Neural crest cell (in vitro differentiated cells): ENCODE measurements at regions not wholly inside any gene's neighbourhood (a gene's known extent, or its start where the extent isn't known, plus 50 kb on each side); places are given as distances from the start of the nearest gene placed in this dataset.

Source experiments
- DNase-seq: peaks from one replicate; pipeline ENCODE4 v3.0.0; 2021; ENCODE audit warnings: low read depth, mixed read lengths, low spot score
- H3K27ac Mint-ChIP-seq: one replicate; pipeline ENCODE4 v1.8.0; 2021; ENCODE audit warnings: mild to moderate bottlenecking, mixed read lengths; ENCODE audit not compliant: unreplicated experiment
- H3K27me3 Mint-ChIP-seq: 2 replicates; pipeline ENCODE4 v1.8.0; 2021; ENCODE audit warnings: low read depth, mild to moderate bottlenecking, mixed read lengths
- H3K36me3 Mint-ChIP-seq: 2 replicates; pipeline ENCODE4 v1.8.0; 2021; ENCODE audit warnings: low read depth, mild to moderate bottlenecking, mixed read lengths
- H3K4me1 Mint-ChIP-seq: 2 replicates; pipeline ENCODE4 v1.8.0; 2021; ENCODE audit warnings: mixed read lengths
- H3K4me3 Mint-ChIP-seq: one replicate; pipeline ENCODE4 v1.8.0; 2021; ENCODE audit warnings: mild to moderate bottlenecking, mixed read lengths
- H3K9me3 Mint-ChIP-seq: 2 replicates; pipeline ENCODE4 v1.8.0; 2021; ENCODE audit warnings: mixed read lengths
- CTCF ChIP-seq: fragments of 200-600 bp; sonication (generic); conservative IDR thresholded peaks from 2 replicates; pipeline ENCODE4 v1.5.0; 2021; ENCODE audit warnings: antibody characterized with exemption, mild to moderate bottlenecking

- no peak for DNase-seq
- H3K36me3 Mint-ChIP-seq: no peaks in the 10 kb centered on the region
- H3K27me3 Mint-ChIP-seq: peaks cover 5% of the 10 kb centered on the region
- peaks cover 4% of the 10 kb centered on the region for H3K9me3 Mint-ChIP-seq
- H3K4me1 Mint-ChIP-seq: no peaks in the 10 kb centered on the region
- TF ChIP-seq CTCF: no peak
- no peak overlapping the region for H3K4me3 Mint-ChIP-seq
- H3K27ac Mint-ChIP-seq: no peak overlapping the region
Observed at GRCh38 chr1:113192980-113193379, 120.0 kb downstream of the LRIG2 start.

DNA sequence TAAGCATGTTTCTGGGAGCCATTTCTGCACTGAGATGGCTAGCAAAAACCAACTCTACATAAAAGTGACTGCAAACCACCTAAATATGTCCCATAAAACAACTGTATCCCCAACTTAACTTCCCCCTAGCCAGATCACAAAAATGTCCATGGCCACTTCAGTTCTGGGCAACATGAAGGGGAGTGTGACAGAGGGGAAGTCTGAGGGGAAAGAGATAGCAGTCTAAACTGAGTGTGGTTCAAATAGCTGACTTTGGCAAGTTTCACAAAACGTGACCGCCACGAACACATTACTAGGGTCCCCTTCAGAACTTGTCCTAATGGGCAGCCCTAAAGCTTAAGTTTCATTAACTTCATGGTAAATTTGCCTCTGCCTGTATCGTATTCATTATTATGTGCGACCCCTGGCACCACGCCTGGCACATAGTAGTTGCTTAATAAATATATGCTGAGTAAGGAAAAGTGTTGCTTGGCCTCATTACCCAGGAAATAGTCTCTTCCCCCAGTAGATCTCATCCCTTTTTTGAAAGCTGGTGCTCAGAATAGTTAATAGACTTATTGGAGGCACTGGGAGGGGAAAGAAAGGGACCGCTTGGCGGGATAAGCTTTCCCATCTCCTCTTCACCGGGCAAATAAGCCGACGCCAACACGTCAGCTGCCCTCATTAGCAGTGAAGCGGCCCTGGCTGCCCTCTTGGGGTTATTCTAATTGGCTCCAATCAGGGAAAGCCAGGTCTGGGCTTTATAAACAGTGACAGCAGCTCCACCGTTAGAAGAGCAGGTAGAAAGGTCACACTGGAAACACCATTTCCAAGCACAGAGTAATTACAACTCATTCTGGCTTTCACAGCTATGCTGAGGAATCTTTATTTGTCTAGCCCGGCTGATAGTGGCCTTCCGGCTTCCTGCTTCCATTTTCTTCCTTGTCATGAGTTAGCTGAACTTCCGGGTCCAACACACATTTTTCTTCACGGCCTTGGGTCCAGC lies 122.1 kb downstream of the LRIG2 start:
- Mint-ChIP-seq H3K4me3 (no peak overlapping the region), H3K27ac (no peak overlapping the region), H3K4me1 (no peaks in the 10 kb centered on the region), H3K9me3 (peaks cover 4% of the 10 kb centered on the region), H3K27me3 (no peaks in the 10 kb centered on the region), H3K36me3 (no peaks in the 10 kb centered on the region)
- no peak for DNase-seq
- TF ChIP-seq CTCF: no peak

DNA sequence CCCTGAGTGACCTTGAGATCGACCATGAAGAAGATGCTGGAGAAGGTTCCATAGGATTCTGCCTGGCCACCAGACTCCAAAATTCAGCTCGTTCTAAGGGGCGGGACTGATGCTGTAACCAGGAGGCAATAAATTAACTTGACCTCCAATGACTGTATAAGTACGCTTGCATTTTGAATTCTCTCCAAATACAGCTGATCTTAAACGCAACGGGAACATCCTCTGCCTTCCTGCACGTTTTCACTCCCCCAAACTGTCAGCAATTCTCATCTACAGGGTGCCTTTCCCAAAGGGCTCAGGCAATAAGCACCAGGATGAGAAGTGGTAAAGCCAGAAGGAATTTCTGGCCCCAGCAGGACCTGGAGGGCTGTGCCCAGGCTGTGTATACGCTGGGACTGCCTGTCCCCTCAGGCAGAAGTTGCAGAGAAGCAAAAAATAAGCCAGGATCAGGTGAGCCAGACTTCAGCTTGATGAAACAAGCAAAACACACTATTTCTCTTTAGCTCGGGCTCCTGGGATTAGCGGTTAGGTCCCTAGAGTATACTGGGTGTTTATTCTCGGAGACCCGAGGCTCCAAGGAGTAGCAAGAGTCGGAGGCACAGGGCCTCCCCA lies 124.8 kb downstream of the LRIG2 start:
- DNase-seq: no peak
- no peak overlapping the region for H3K4me3 Mint-ChIP-seq
- peaks cover 3% of the 10 kb centered on the region for H3K9me3 Mint-ChIP-seq
- H3K27me3 Mint-ChIP-seq: no peaks in the 10 kb centered on the region
- H3K27ac Mint-ChIP-seq: no peak overlapping the region
- no peaks in the 10 kb centered on the region for H3K36me3 Mint-ChIP-seq
- H3K4me1 Mint-ChIP-seq: peaks cover 4% of the 10 kb centered on the region
- no peak for TF ChIP-seq CTCF

DNA sequence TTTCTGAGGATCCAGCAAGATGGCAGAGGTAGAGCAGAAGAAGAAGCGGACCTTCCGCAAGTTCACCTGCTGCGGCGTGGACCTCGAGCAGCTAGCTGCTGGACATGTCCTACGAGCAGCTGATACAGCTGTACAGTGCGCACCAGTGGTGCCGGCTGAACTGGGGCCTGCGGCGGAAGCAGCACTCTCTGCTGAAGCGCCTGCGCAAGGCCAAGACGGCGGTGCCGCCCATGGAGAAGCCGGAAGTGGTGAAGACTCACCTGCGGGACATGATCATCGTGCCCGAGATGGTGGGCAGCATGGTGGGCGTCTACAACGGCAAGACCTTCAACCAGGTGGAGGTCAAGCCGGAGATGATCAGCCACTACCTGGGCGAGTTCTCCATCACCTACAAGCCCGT lies 125.8 kb downstream of the LRIG2 start:
- Mint-ChIP-seq H3K4me3 (no peak overlapping the region), H3K27me3 (no peaks in the 10 kb centered on the region), H3K36me3 (no peaks in the 10 kb centered on the region), H3K9me3 (no peaks in the 10 kb centered on the region), H3K4me1 (peaks cover 4% of the 10 kb centered on the region), H3K27ac (no peak overlapping the region)
- TF ChIP-seq CTCF: no peak
- no peak for DNase-seq

DNA sequence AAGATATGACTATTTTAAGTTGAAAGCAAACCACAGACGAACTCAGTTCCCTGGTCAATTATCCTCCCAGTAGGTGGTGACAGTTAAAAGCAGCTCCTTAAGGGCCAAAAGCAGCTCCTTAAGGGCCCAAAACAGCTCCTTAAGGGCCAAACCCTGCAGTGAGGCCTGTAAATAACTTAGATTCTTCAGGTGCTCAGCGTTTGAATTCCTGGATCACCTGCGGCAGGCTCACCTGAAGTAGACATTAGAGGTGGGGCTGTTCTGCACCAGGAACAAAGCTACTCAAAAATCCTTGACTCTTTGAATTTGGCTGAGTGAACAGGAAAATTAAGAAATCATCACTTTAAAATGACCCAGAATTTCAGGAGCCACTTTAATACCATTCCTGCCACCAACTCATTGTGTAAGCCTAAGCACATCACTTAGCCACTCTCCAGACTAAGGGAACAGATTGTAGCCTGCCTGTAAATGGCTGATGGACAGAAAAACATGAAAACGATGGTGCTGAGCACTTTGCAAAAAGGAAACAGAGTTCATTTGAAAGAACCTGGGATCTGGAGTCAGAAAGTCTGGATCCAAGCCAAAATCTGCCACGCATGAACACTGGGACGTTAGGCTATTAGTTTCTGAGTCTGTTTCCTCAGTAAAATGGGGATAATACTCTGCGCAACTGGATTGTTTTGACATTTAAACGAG lies 126.9 kb downstream of the LRIG2 start:
- Mint-ChIP-seq H3K9me3 (peaks cover 4% of the 10 kb centered on the region), H3K27me3 (no peaks in the 10 kb centered on the region), H3K4me3 (no peak overlapping the region), H3K36me3 (no peaks in the 10 kb centered on the region), H3K27ac (no peak overlapping the region), H3K4me1 (peaks cover 4% of the 10 kb centered on the region)
- TF ChIP-seq CTCF: no peak
- no peak for DNase-seq
